Lung (tissue), 10 donors: ENCODE measurements at regions not wholly inside any gene's neighbourhood (a gene's known extent, or its start where the extent isn't known, plus 50 kb on each side); places are given as distances from the start of the nearest gene placed in this dataset. TPM values are rescaled to one million over a fixed set of nuclear protein-coding genes. Genes with fewer than 3 reads are reported as not detected.
"Not testable (repeated sequence)": the region's sequence is repeated elsewhere in the genome, so short reads cannot be mapped to it uniquely, and the experiment has no call there.

Experiments used
- ATAC-seq: fragments of 200-7000 bp; cut with Tn5 transposase; one replicate; pipeline ENCODE4 v1.9.1; 2020; ENCODE audit warnings: moderate number of reproducible peaks; ENCODE audit not compliant: insufficient read depth, low FRiP score
- DNase-seq, 3 donors: peaks; one replicate each; pipeline ENCODE4 v3.0.0-alpha.2; 2013 to 2017
- H3K27ac ChIP-seq, 2 donors: one replicate each; pipeline ENCODE4 v1.5.1; 2013; ENCODE audit warnings: mild to moderate bottlenecking in 2 of 2, moderate library complexity in 2 of 2, control low read depth in 1 of 2, inconsistent platforms in 1 of 2, low read depth in 1 of 2, low read length in 1 of 2
- H3K27me3 ChIP-seq, 3 donors: one replicate each; pipeline ENCODE4 v1.5.1; 2013; ENCODE audit warnings: low read length in 2 of 3; ENCODE audit not compliant: control insufficient read depth in 3 of 3, insufficient read depth in 3 of 3
- H3K36me3 ChIP-seq, 4 donors: one replicate each; pipeline ENCODE4 v1.5.1; 2013; ENCODE audit warnings: low read length in 4 of 4, mild to moderate bottlenecking in 1 of 4, moderate library complexity in 1 of 4; ENCODE audit not compliant: control insufficient read depth in 4 of 4, insufficient read depth in 4 of 4
- H3K4me1 ChIP-seq, 5 donors: one replicate each; pipeline ENCODE4 v1.5.1; 2013; ENCODE audit warnings: low read length in 5 of 5, mild to moderate bottlenecking in 2 of 5, moderate library complexity in 1 of 5; ENCODE audit not compliant: control insufficient read depth in 5 of 5, insufficient read depth in 5 of 5
- H3K4me3 ChIP-seq: one replicate; pipeline ENCODE4 v1.5.1; 2013; ENCODE audit warnings: mild to moderate bottlenecking, control low read depth, moderate library complexity
- H3K9ac ChIP-seq, 2 donors: one replicate each; pipeline ENCODE4 v1.5.1; 2013; ENCODE audit warnings: low read length in 2 of 2, control low read depth in 1 of 2; ENCODE audit not compliant: insufficient read depth in 1 of 2
- H3K9me3 ChIP-seq, 4 donors: one replicate each; pipeline ENCODE4 v1.5.1; 2013; ENCODE audit warnings: low read length in 3 of 4, mild to moderate bottlenecking in 1 of 4, moderate library complexity in 1 of 4; ENCODE audit not compliant: control insufficient read depth in 4 of 4, insufficient read depth in 3 of 4
- WGBS, 2 donors: extraction: QIAGEN DNeasy Blood & Tissue Kit; methylation state at CpG; one replicate each; pipeline ENCODE4 v1.1.7; 2013; 5-methylcytosine and 5-hydroxymethylcytosine counted together
- small RNA-seq: library from RNA; depleted of rRNA; stranded (forward); fragments of <200 nt; gene quantifications from one replicate; pipeline ENCODE3, GENCODE V24; 2014; ENCODE audit warnings: low replicate concordance
- donor health status: Bipolar disorder and iron deficiency.
- donor health status: healthy.
- donor health status: DM: yes; HTN: yes; CAD: no.

GRCh38 chr7:56885132-56885531 is 247.1 kb downstream of the ZNF479 start:
- not testable (repeated sequence) for H3K9me3 ChIP-seq, H3K4me1 ChIP-seq, H3K4me3 ChIP-seq, H3K36me3 ChIP-seq, H3K27ac ChIP-seq, H3K27me3 ChIP-seq, DNase-seq, H3K9ac ChIP-seq, ATAC-seq
- 73 to 88% methylated on average over 2 to 3 of the region's 6 CpGs for WGBS, 2 donors

- H3K36me3 ChIP-seq, ATAC-seq, H3K27ac ChIP-seq, H3K4me1 ChIP-seq, H3K9me3 ChIP-seq, DNase-seq, H3K27me3 ChIP-seq, H3K4me3 ChIP-seq, H3K9ac ChIP-seq: not testable (repeated sequence)
- 67 to 69% methylated on average over 29 to 39 of the region's 42 CpGs for WGBS, 2 donors
Observed at GRCh38 chr7:56882318-56882717, 249.9 kb downstream of the ZNF479 start.

Small RNAs in the stretch of these regions (small RNA-seq; reads per million reads assigned to genes)
- gene MIR4283-1, result not detected
